WTC11 (cell line): ENCODE measurements at regions not wholly inside any gene's neighbourhood (a gene's known extent, or its start where the extent isn't known, plus 50 kb on each side); places are given as distances from the start of the nearest gene placed in this dataset.

Experiments
- ATAC-seq: fragments of 200-7000 bp; cut with Tn5 transposase; 2 replicates; pipeline ENCODE4 v1.10.0; 2021; ENCODE audit warnings: mild to moderate bottlenecking, moderate library complexity
- CTCF ChIA-PET: fragments of 300-600 bp; sonication (Branson Sonifier 250); formaldehyde crosslinking; loops from one replicate; lab custom pipeline; 2021; ENCODE audit warnings: antibody characterized with exemption; lab: Charles Lee
- POLR2A ChIA-PET: fragments of 350-600 bp; sonication (Branson Sonifier 250); formaldehyde crosslinking; loops from one replicate; lab custom pipeline; 2021; ENCODE audit warnings: antibody characterized with exemption; lab: Charles Lee
- DNase-seq: peaks from one replicate; pipeline ENCODE4 v3.0.0; 2021; ENCODE audit warnings: low spot score
- H3K27ac Mint-ChIP-seq: 2 replicates; pipeline ENCODE4 v1.8.0; 2021; ENCODE audit warnings: mixed read lengths
- H3K27me3 Mint-ChIP-seq: 2 replicates; pipeline ENCODE4 v1.8.0; 2021; ENCODE audit warnings: low read depth, mild to moderate bottlenecking, moderate library complexity, mixed read lengths
- H3K36me3 Mint-ChIP-seq: 2 replicates; pipeline ENCODE4 v1.8.0; 2021; ENCODE audit warnings: mixed read lengths
- H3K4me1 Mint-ChIP-seq: 2 replicates; pipeline ENCODE4 v1.8.0; 2022; ENCODE audit warnings: mixed read lengths
- H3K4me3 Mint-ChIP-seq: 2 replicates; pipeline ENCODE4 v1.8.0; 2021; ENCODE audit warnings: mild to moderate bottlenecking, moderate library complexity, mixed read lengths
- H3K9me3 Mint-ChIP-seq: 2 replicates; pipeline ENCODE4 v1.8.0; 2021; ENCODE audit warnings: mixed read lengths
- JAZF1 ChIP-seq: fragments of 250-450 bp; sonication (Bioruptor Pico); IDR thresholded peaks from 2 replicates; pipeline ENCODE4 v1.9.0; 2021; ENCODE audit warnings: moderate library complexity, mild to moderate bottlenecking, inconsistent platforms
- NFE2L1 ChIP-seq: sonication (generic); formaldehyde crosslinking; IDR thresholded peaks from 2 replicates; pipeline ENCODE4 v1.8.1; 2023; ENCODE audit warnings: missing genetic modification reagents
- SMAD3 ChIP-seq: sonication (generic); formaldehyde crosslinking; IDR thresholded peaks from 2 replicates; pipeline ENCODE4 v1.8.0; 2022; ENCODE audit warnings: missing genetic modification reagents, mild to moderate bottlenecking, borderline replicate concordance
- SOX15 ChIP-seq: fragments of 250-450 bp; sonication (Bioruptor Pico); IDR thresholded peaks from 2 replicates; pipeline ENCODE4 v1.9.0; 2021; ENCODE audit warnings: mild to moderate bottlenecking
- TCF7 ChIP-seq: sonication (generic); formaldehyde crosslinking; IDR thresholded peaks from 2 replicates; pipeline ENCODE4 v1.8.0; 2022; ENCODE audit warnings: mild to moderate bottlenecking, low read depth, missing genetic modification reagents, moderate library complexity
- TEAD4 ChIP-seq: sonication (generic); formaldehyde crosslinking; IDR thresholded peaks from 2 replicates; pipeline ENCODE4 v1.8.0; 2022; ENCODE audit warnings: mild to moderate bottlenecking, missing genetic modification reagents
- ZNF671 ChIP-seq: fragments of 250-450 bp; sonication (Bioruptor Pico); IDR thresholded peaks from 2 replicates; pipeline ENCODE4 v1.8.0; 2021; ENCODE audit warnings: mild to moderate bottlenecking
- TF ChIP-seq, protein P1 (sequence below): fragments of 250-450 bp; sonication (Bioruptor Pico); IDR thresholded peaks from 2 replicates; pipeline ENCODE4 v1.9.0; 2021; ENCODE audit warnings: mild to moderate bottlenecking, borderline replicate concordance
- TF ChIP-seq, protein P2 (sequence below): sonication (generic); formaldehyde crosslinking; conservative IDR thresholded peaks from 2 replicates; pipeline ENCODE4 v1.8.1; 2023; ENCODE audit warnings: mild to moderate bottlenecking, low read depth, missing genetic modification reagents, moderate library complexity
- TF ChIP-seq, protein P3 (sequence below): sonication (generic); formaldehyde crosslinking; IDR thresholded peaks from 2 replicates; pipeline ENCODE4 v1.8.0; 2023; ENCODE audit warnings: missing genetic modification reagents, mild to moderate bottlenecking, borderline replicate concordance
- TF ChIP-seq, protein P4 (sequence below): sonication (generic); formaldehyde crosslinking; conservative IDR thresholded peaks from 2 replicates; pipeline ENCODE4 v1.8.1; 2022; ENCODE audit warnings: mild to moderate bottlenecking, missing genetic modification reagents
- TF ChIP-seq, protein P5 (sequence below): sonication (generic); formaldehyde crosslinking; IDR thresholded peaks from 2 replicates; pipeline ENCODE4 v1.8.0; 2022; ENCODE audit warnings: mild to moderate bottlenecking, missing genetic modification reagents
- TF ChIP-seq, protein P6 (sequence below): sonication (generic); formaldehyde crosslinking; IDR thresholded peaks from 2 replicates; pipeline ENCODE4 v1.8.1; 2023; ENCODE audit warnings: mild to moderate bottlenecking, missing genetic modification reagents, moderate library complexity
- TF ChIP-seq, protein P7 (sequence below): fragments of 200-600 bp; IDR thresholded peaks from 2 replicates; pipeline ENCODE4 v1.8.0; 2022; ENCODE audit warnings: antibody characterized with exemption

DNA sequence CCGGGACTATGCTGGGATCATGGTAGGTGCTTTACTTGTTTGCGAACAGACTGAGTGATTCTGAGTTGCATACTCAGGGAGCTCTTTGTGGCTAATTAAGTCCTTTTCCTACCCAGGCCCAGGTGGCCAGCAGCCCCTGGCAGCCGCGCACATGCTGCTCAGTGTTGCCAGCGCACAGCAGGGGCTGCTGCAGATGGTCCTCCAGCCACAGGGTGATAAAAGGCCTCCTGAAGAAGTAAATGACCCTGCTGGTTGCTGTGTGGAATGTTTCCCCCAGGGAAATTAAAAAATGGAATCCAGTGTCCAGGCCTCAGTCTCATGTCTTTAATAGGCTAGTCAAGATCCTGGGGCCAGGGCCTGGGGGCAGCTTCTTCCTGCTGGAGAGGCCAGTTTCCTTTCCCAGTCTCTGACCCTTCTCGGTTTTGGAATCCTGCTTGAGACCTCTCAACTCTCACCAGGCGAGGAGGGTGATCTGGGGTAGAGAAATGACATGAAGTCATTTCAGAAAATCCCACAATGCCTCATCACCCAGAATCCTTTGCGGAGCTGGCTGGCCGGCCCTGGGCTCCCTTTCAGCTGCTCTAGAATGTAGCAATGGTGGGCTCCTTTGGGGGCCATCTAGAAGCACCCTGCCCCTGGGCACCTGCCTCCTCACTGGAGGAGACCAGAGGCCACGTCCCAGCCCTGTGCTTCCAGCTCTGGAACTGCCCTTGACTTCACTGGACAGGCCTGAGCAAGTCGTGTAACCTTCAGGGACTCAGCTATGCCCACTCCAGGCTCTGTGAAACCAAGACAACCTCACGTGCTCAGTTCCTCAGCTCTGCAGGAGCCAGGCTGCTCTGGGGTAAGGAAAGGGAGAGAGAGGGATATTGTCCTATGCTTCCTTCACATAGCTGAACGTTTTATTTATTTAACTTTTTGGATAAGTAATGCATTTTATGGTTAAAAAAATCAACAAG, 131.4 kb downstream of the MRPS6 start:
- TF ChIP-seq ZNF671 (CRISPR knock-in tag) (no peak), TCF7 (no peak)
- Mint-ChIP-seq H3K36me3 (peaks cover 8% of the 10 kb centered on the region), H3K9me3 (peaks cover 14% of the 10 kb centered on the region), H3K27me3 (no peaks in the 10 kb centered on the region; the same call in 1 of the 2 replicates), H3K4me3 (no peak overlapping the region), H3K4me1 (peaks cover 53% of the 10 kb centered on the region), H3K27ac (no peak overlapping the region)
- DNase-seq (no peak), ATAC-seq (no peak)
- CTCF ChIA-PET = interaction anchor here (1.1 to 4.6 kb wide), 5 partner anchors 10 to 281 kb away, joined by 5 to 27 read pairs (median 6); no protein-coding TSS in a partner anchor
- POLR2A ChIA-PET = no interaction called here

DNA sequence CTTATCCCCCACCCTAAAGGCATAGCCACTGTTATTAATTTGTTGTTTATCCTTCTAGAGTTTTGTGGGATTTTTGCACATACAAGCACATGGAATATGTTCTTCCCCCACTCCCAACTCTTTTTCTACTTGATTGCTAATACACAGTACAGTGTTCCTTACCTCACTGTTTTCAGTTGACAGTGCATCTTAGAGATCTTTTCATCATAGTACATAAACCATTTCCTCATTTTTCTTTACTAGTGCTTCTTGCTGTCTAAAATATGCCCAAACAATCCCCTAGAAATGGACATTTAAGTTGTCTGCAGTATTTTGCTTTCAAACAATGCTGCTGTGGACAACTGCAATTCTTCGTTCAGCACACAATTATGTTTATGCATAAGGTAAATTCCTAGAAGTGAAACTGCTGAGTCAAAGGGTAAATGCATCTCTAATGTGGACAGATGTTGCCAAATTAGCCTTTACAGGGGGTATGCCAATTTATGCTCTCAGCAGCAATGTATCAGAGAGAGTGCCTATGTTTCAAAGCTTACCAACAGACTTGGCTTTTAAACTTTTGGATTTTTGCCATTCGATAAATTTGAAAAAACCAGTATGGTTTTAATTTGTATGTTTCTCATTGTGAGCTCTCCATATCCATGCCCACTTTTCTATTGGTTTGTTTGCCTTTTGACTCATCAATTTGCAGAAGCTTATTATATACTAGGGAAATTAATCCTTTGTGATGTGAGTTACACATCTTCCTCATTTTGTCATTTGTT, 132.6 kb downstream of the MRPS6 start:
- no peak overlapping the region for H3K4me3 Mint-ChIP-seq
- peaks cover 11% of the 10 kb centered on the region for H3K36me3 Mint-ChIP-seq
- H3K27ac Mint-ChIP-seq = peak overlapping the region; percentile 57; the same call in 1 of the 2 replicates
- TF ChIP-seq SOX15 (CRISPR knock-in tag) (no peak), NFE2L1 (CRISPR knock-in tag) (no peak), TEAD4 (CRISPR knock-in tag) (no peak), JAZF1 (CRISPR knock-in tag) (no peak), SMAD3 (CRISPR knock-in tag) (no peak)
- TF ChIP-seq, protein P1, sequence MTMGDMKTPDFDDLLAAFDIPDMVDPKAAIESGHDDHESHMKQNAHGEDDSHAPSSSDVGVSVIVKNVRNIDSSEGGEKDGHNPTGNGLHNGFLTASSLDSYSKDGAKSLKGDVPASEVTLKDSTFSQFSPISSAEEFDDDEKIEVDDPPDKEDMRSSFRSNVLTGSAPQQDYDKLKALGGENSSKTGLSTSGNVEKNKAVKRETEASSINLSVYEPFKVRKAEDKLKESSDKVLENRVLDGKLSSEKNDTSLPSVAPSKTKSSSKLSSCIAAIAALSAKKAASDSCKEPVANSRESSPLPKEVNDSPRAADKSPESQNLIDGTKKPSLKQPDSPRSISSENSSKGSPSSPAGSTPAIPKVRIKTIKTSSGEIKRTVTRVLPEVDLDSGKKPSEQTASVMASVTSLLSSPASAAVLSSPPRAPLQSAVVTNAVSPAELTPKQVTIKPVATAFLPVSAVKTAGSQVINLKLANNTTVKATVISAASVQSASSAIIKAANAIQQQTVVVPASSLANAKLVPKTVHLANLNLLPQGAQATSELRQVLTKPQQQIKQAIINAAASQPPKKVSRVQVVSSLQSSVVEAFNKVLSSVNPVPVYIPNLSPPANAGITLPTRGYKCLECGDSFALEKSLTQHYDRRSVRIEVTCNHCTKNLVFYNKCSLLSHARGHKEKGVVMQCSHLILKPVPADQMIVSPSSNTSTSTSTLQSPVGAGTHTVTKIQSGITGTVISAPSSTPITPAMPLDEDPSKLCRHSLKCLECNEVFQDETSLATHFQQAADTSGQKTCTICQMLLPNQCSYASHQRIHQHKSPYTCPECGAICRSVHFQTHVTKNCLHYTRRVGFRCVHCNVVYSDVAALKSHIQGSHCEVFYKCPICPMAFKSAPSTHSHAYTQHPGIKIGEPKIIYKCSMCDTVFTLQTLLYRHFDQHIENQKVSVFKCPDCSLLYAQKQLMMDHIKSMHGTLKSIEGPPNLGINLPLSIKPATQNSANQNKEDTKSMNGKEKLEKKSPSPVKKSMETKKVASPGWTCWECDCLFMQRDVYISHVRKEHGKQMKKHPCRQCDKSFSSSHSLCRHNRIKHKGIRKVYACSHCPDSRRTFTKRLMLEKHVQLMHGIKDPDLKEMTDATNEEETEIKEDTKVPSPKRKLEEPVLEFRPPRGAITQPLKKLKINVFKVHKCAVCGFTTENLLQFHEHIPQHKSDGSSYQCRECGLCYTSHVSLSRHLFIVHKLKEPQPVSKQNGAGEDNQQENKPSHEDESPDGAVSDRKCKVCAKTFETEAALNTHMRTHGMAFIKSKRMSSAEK (CRISPR knock-in tag) = no peak
- TF ChIP-seq, protein P2, sequence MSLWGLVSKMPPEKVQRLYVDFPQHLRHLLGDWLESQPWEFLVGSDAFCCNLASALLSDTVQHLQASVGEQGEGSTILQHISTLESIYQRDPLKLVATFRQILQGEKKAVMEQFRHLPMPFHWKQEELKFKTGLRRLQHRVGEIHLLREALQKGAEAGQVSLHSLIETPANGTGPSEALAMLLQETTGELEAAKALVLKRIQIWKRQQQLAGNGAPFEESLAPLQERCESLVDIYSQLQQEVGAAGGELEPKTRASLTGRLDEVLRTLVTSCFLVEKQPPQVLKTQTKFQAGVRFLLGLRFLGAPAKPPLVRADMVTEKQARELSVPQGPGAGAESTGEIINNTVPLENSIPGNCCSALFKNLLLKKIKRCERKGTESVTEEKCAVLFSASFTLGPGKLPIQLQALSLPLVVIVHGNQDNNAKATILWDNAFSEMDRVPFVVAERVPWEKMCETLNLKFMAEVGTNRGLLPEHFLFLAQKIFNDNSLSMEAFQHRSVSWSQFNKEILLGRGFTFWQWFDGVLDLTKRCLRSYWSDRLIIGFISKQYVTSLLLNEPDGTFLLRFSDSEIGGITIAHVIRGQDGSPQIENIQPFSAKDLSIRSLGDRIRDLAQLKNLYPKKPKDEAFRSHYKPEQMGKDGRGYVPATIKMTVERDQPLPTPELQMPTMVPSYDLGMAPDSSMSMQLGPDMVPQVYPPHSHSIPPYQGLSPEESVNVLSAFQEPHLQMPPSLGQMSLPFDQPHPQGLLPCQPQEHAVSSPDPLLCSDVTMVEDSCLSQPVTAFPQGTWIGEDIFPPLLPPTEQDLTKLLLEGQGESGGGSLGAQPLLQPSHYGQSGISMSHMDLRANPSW (CRISPR knock-in tag) = no peak
- TF ChIP-seq, protein P3, sequence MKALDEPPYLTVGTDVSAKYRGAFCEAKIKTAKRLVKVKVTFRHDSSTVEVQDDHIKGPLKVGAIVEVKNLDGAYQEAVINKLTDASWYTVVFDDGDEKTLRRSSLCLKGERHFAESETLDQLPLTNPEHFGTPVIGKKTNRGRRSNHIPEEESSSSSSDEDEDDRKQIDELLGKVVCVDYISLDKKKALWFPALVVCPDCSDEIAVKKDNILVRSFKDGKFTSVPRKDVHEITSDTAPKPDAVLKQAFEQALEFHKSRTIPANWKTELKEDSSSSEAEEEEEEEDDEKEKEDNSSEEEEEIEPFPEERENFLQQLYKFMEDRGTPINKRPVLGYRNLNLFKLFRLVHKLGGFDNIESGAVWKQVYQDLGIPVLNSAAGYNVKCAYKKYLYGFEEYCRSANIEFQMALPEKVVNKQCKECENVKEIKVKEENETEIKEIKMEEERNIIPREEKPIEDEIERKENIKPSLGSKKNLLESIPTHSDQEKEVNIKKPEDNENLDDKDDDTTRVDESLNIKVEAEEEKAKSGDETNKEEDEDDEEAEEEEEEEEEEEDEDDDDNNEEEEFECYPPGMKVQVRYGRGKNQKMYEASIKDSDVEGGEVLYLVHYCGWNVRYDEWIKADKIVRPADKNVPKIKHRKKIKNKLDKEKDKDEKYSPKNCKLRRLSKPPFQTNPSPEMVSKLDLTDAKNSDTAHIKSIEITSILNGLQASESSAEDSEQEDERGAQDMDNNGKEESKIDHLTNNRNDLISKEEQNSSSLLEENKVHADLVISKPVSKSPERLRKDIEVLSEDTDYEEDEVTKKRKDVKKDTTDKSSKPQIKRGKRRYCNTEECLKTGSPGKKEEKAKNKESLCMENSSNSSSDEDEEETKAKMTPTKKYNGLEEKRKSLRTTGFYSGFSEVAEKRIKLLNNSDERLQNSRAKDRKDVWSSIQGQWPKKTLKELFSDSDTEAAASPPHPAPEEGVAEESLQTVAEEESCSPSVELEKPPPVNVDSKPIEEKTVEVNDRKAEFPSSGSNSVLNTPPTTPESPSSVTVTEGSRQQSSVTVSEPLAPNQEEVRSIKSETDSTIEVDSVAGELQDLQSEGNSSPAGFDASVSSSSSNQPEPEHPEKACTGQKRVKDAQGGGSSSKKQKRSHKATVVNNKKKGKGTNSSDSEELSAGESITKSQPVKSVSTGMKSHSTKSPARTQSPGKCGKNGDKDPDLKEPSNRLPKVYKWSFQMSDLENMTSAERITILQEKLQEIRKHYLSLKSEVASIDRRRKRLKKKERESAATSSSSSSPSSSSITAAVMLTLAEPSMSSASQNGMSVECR (CRISPR knock-in tag) = no peak
- TF ChIP-seq, protein P4, sequence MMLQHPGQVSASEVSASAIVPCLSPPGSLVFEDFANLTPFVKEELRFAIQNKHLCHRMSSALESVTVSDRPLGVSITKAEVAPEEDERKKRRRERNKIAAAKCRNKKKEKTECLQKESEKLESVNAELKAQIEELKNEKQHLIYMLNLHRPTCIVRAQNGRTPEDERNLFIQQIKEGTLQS (CRISPR knock-in tag) = no peak
- TF ChIP-seq, protein P5, sequence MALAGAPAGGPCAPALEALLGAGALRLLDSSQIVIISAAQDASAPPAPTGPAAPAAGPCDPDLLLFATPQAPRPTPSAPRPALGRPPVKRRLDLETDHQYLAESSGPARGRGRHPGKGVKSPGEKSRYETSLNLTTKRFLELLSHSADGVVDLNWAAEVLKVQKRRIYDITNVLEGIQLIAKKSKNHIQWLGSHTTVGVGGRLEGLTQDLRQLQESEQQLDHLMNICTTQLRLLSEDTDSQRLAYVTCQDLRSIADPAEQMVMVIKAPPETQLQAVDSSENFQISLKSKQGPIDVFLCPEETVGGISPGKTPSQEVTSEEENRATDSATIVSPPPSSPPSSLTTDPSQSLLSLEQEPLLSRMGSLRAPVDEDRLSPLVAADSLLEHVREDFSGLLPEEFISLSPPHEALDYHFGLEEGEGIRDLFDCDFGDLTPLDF (CRISPR knock-in tag) = no peak
- TF ChIP-seq, protein P6, sequence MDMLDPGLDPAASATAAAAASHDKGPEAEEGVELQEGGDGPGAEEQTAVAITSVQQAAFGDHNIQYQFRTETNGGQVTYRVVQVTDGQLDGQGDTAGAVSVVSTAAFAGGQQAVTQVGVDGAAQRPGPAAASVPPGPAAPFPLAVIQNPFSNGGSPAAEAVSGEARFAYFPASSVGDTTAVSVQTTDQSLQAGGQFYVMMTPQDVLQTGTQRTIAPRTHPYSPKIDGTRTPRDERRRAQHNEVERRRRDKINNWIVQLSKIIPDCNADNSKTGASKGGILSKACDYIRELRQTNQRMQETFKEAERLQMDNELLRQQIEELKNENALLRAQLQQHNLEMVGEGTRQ (CRISPR knock-in tag) = no peak
- TF ChIP-seq, protein P7, sequence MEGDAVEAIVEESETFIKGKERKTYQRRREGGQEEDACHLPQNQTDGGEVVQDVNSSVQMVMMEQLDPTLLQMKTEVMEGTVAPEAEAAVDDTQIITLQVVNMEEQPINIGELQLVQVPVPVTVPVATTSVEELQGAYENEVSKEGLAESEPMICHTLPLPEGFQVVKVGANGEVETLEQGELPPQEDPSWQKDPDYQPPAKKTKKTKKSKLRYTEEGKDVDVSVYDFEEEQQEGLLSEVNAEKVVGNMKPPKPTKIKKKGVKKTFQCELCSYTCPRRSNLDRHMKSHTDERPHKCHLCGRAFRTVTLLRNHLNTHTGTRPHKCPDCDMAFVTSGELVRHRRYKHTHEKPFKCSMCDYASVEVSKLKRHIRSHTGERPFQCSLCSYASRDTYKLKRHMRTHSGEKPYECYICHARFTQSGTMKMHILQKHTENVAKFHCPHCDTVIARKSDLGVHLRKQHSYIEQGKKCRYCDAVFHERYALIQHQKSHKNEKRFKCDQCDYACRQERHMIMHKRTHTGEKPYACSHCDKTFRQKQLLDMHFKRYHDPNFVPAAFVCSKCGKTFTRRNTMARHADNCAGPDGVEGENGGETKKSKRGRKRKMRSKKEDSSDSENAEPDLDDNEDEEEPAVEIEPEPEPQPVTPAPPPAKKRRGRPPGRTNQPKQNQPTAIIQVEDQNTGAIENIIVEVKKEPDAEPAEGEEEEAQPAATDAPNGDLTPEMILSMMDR = no peak

More for the DNA sequence above, 132.6 kb downstream of the MRPS6 start:
- Mint-ChIP-seq H3K4me1 (peaks cover 43% of the 10 kb centered on the region), H3K27me3 (no peaks in the 10 kb centered on the region; the same call in 1 of the 2 replicates), H3K9me3 (peaks cover 17% of the 10 kb centered on the region)
- no peak for DNase-seq
- POLR2A ChIA-PET = no interaction called here
- CTCF ChIA-PET = interaction anchor here (2.3 to 4.6 kb wide), 2 partner anchors 142 to 282 kb away, joined by 6 to 27 read pairs; no protein-coding TSS in a partner anchor
- no peak for ATAC-seq
